Peyer's patch (tissue), 4 donors: ENCODE measurements at regions not wholly inside any gene's neighbourhood (a gene's known extent, or its start where the extent isn't known, plus 50 kb on each side); places are given as distances from the start of the nearest gene placed in this dataset.

Source experiments
- DNase-seq, 3 donors: peaks; one replicate each; pipeline ENCODE4 v3.0.0-alpha.2; 2017 to 2019
- H3K27ac ChIP-seq, 4 donors: fragments of 200-600 bp; sonication (generic); one replicate each; pipeline ENCODE4 v1.5.1; 2016 to 2019
- H3K27me3 ChIP-seq, 2 donors: fragments of 200-600 bp; sonication (generic); one replicate each; pipeline ENCODE4 v1.5.1; 2019
- H3K36me3 ChIP-seq, 3 donors: fragments of 200-600 bp; sonication (generic); one replicate each; pipeline ENCODE4 v1.5.1; 2016 to 2019
- H3K4me1 ChIP-seq, 4 donors: fragments of 200-600 bp; sonication (generic); one replicate each; pipeline ENCODE4 v1.5.1; 2016 to 2019
- H3K4me3 ChIP-seq, 4 donors: fragments of 200-600 bp; sonication (generic); 1 replicate in 3 of 4; 2 replicates in 1 of 4; pipeline ENCODE4 v1.5.1; 2016 to 2019; ENCODE audit warnings: mild to moderate bottlenecking in 1 of 4
- H3K9me3 ChIP-seq, 4 donors: fragments of 200-600 bp; sonication (generic); one replicate each; pipeline ENCODE4 v1.5.1; 2016 to 2019; ENCODE audit warnings: mild to moderate bottlenecking in 1 of 4
- POLR2A ChIP-seq, 2 donors: fragments of 450-650 bp; IDR thresholded peaks; one replicate each; pipeline ENCODE4 v1.5.1; 2017; ENCODE audit warnings: antibody characterized with exemption in 2 of 2, mild to moderate bottlenecking in 2 of 2, moderate library complexity in 2 of 2
- small RNA-seq, 2 donors: library from RNA; depleted of rRNA; stranded (forward); fragments of <200 nt; gene quantifications; one replicate each; pipeline ENCODE3, GENCODE V24; 2016
- TF ChIP-seq, protein P1 (sequence below), 6 experiments: fragments of 450-650 bp in 4 of 6; fragments of 200-600 bp in 2 of 6; sonication (generic) in 1 of 6; IDR thresholded peaks; one replicate each; pipeline ENCODE4 v1.5.1; 2017 to 2019; ENCODE audit warnings: antibody characterized with exemption in 6 of 6, mild to moderate bottlenecking in 3 of 6, moderate library complexity in 1 of 6

GRCh38 chr1:94595658-94596057, 54.1 kb upstream of the F3 start:
- Histone ChIP-seq H3K27ac (no peak overlapping the region), H3K4me1 (peaks cover 0 to 3% (median 0%) of the 10 kb centered on the region in 4 donors), H3K4me3 (no peak overlapping the region), H3K9me3 (no peaks in the 10 kb centered on the region), H3K36me3 (no peaks in the 10 kb centered on the region), H3K27me3 (no peaks in the 10 kb centered on the region)
- TF ChIP-seq, protein P1, sequence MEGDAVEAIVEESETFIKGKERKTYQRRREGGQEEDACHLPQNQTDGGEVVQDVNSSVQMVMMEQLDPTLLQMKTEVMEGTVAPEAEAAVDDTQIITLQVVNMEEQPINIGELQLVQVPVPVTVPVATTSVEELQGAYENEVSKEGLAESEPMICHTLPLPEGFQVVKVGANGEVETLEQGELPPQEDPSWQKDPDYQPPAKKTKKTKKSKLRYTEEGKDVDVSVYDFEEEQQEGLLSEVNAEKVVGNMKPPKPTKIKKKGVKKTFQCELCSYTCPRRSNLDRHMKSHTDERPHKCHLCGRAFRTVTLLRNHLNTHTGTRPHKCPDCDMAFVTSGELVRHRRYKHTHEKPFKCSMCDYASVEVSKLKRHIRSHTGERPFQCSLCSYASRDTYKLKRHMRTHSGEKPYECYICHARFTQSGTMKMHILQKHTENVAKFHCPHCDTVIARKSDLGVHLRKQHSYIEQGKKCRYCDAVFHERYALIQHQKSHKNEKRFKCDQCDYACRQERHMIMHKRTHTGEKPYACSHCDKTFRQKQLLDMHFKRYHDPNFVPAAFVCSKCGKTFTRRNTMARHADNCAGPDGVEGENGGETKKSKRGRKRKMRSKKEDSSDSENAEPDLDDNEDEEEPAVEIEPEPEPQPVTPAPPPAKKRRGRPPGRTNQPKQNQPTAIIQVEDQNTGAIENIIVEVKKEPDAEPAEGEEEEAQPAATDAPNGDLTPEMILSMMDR (IDR thresholded peaks at IDR 0.05): no peak
- TF ChIP-seq POLR2A (IDR thresholded peaks at IDR 0.05): no peak
- DNase-seq: no peak

GRCh38 chr1:94593611-94594010, 52.1 kb upstream of the F3 start:
- H3K36me3 ChIP-seq: no peaks in the 10 kb centered on the region
- H3K9me3 ChIP-seq: no peaks in the 10 kb centered on the region
- no peak for TF ChIP-seq POLR2A (IDR thresholded peaks at IDR 0.05)
- TF ChIP-seq, protein P1 (IDR thresholded peaks at IDR 0.05): no peak
- no peak overlapping the region for H3K4me3 ChIP-seq
- no peak for DNase-seq
- H3K4me1 ChIP-seq: peaks cover 0 to 3% (median 0%) of the 10 kb centered on the region in 4 donors
- no peaks in the 10 kb centered on the region for H3K27me3 ChIP-seq
- H3K27ac ChIP-seq: peak overlapping the region in 1 of 4 donors; percentile 3

DNA sequence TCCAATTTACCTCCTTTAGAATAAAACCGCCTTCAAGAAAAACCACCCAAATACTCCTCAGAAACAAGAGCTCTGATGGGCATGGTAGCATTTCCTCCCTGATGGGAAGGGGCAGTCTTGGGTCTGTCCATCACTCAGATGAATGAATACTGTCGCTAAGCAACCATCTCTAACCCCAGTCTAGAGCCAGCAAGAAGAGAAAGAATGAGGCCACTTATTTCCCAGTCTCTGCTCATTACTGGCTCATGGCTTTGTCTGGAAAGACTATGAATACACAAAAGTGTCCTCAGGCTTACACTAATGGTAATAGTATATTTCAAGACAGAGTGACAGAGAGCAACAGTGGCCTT, 51.0 kb upstream of the F3 start:
- Histone ChIP-seq H3K4me3 (no peak overlapping the region), H3K4me1 (peaks cover 0 to 3% (median 0%) of the 10 kb centered on the region in 4 donors), H3K27me3 (no peaks in the 10 kb centered on the region), H3K9me3 (no peaks in the 10 kb centered on the region), H3K36me3 (no peaks in the 10 kb centered on the region), H3K27ac (no peak overlapping the region)
- DNase-seq: no peak
- TF ChIP-seq, protein P1 (IDR thresholded peaks at IDR 0.05): no peak
- no peak for TF ChIP-seq POLR2A (IDR thresholded peaks at IDR 0.05)

DNA sequence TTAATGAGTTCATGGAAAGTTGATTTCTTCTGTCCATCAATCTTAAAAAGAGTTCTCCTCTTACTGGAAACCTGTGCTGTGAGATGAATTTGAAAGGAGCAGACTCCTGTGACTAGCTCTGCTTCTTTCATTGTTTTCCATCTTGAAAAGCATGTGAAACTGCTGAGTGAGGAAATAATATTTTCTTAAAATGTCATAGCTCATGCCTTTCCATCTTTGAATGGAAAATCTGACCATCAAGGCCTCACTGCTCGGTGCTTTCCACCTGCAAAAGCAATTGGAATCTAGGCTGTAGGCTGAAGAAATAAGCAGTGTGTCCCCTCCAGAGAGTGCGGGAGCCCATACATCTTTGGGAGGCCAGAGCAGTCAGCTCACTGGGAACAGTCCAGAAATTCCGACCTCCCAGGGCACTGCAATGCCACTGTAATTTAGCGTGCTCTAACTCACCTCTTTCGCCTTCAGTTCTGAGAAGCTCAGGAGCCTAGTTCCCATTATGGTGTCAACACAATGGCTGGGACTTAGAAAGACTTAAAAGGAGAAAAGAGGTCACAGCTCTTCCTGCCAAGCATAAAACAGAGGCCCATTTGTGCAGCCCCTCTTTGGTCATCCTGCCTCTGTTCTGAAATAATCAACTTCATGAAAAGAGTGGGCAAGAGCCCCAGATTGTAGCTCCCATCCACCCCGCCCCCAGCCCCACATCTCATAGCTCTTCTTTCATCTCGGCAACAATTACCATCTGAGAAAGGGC, 50.4 kb upstream of the F3 start:
- DNase-seq: no peak
- TF ChIP-seq POLR2A (IDR thresholded peaks at IDR 0.05): no peak
- TF ChIP-seq, protein P1 (IDR thresholded peaks at IDR 0.05): no peak
- Histone ChIP-seq H3K27ac (no peak overlapping the region), H3K4me3 (no peak overlapping the region), H3K4me1 (peaks cover 0 to 3% (median 0%) of the 10 kb centered on the region in 4 donors), H3K27me3 (no peaks in the 10 kb centered on the region), H3K36me3 (no peaks in the 10 kb centered on the region), H3K9me3 (no peaks in the 10 kb centered on the region)

Small RNA genes lying in the stretch of these regions (small RNA-seq; reads per million reads assigned to genes)
- 0 reads per million in 2 donors for gene MIR378G
